ENCODE measurements at regions not wholly inside any gene's neighbourhood (a gene's known extent, or its start where the extent isn't known, plus 50 kb on each side); places are given as distances from the start of the nearest gene placed in this dataset.
"Not testable (repeated sequence)": the region's sequence is repeated elsewhere in the genome, so short reads cannot be mapped to it uniquely, and the experiment has no call there.

GRCh38 chr18:30828700-30829099 is 213.8 kb downstream of the DSC3 start:
- no peak for DNase-seq (ENCODE audit: low read depth)

GRCh38 chr18:30819619-30820018 is 222.9 kb downstream of the DSC3 start:
- no peak for DNase-seq (ENCODE audit: low read depth)

- DNase-seq (ENCODE audit: low read depth): no peak
Observed at GRCh38 chr18:30814446-30814845, 228.1 kb downstream of the DSC3 start.

GRCh38 chr18:30811580-30811979 is 231.0 kb downstream of the DSC3 start:
- DNase-seq (ENCODE audit: low read depth): no peak

- DNase-seq (ENCODE audit: low read depth): no peak
Observed at GRCh38 chr18:30810580-30810979, 232.0 kb downstream of the DSC3 start.

GRCh38 chr18:30806823-30807222 is 235.7 kb downstream of the DSC3 start:
- no peak for DNase-seq (ENCODE audit: low read depth)

- DNase-seq (ENCODE audit: low read depth): no peak
Observed at GRCh38 chr18:30800800-30801199, 241.7 kb downstream of the DSC3 start.

- no peak for DNase-seq (ENCODE audit: low read depth)
Observed at GRCh38 chr18:30792051-30792450, 250.5 kb downstream of the DSC3 start.

GRCh38 chr18:30788411-30788991 is 254.0 kb downstream of the DSC3 start:
- DNase-seq (ENCODE audit: low read depth): not testable (repeated sequence)

- no peak for DNase-seq (ENCODE audit: low read depth)
Observed at GRCh38 chr18:30787410-30787809, 255.1 kb downstream of the DSC3 start.

GRCh38 chr18:30781601-30782000 is 260.9 kb downstream of the DSC3 start:
- no peak for DNase-seq (ENCODE audit: low read depth)

GRCh38 chr18:30775629-30776028 is 266.9 kb downstream of the DSC3 start:
- no peak for DNase-seq (ENCODE audit: low read depth)

GRCh38 chr18:30772170-30772569 is 270.4 kb downstream of the DSC3 start:
- DNase-seq (ENCODE audit: low read depth): not testable (repeated sequence)

GRCh38 chr18:30766053-30766452 is 276.5 kb downstream of the DSC3 start:
- DNase-seq (ENCODE audit: low read depth): no peak

- no peak for DNase-seq (ENCODE audit: low read depth)
Observed at GRCh38 chr18:30765247-30765646, 277.3 kb downstream of the DSC3 start.

- DNase-seq (ENCODE audit: low read depth): no peak
Observed at GRCh38 chr18:30763902-30764350, 278.6 kb downstream of the DSC3 start.

- no peak for DNase-seq (ENCODE audit: low read depth)
Observed at GRCh38 chr18:30754846-30755245, 287.7 kb downstream of the DSC3 start.

GRCh38 chr18:30748541-30748940 is 294.0 kb downstream of the DSC3 start:
- no peak for DNase-seq (ENCODE audit: low read depth)

GRCh38 chr18:30746224-30746623 is 296.3 kb downstream of the DSC3 start:
- DNase-seq (ENCODE audit: low read depth): no peak

- DNase-seq (ENCODE audit: low read depth): no peak
Observed at GRCh38 chr18:30743033-30743432, 299.5 kb downstream of the DSC3 start.

GRCh38 chr18:30730915-30731314 is 311.6 kb downstream of the DSC3 start:
- peak; percentile 0 for DNase-seq (ENCODE audit: low read depth)

GRCh38 chr18:30727849-30728248 is 314.7 kb downstream of the DSC3 start:
- no peak for DNase-seq (ENCODE audit: low read depth)

- no peak for DNase-seq (ENCODE audit: low read depth)
Observed at GRCh38 chr18:30713299-30713698, 329.2 kb downstream of the DSC3 start.

GRCh38 chr18:30712383-30712782 is 330.2 kb downstream of the DSC3 start:
- DNase-seq (ENCODE audit: low read depth): no peak
